ENCODE measurements at regions not wholly inside any gene's neighbourhood (a gene's known extent, or its start where the extent isn't known, plus 50 kb on each side); places are given as distances from the start of the nearest gene placed in this dataset.

GRCh38 chr3:28012830-28013229 lies 228.6 kb upstream of the CMC1 start:
- no peak for TF ChIP-seq CTCF (IDR thresholded peaks at IDR 0.05)
- no peak for TF ChIP-seq POLR2AphosphoS5 (IDR thresholded peaks at IDR 0.05)
- no peak for TF ChIP-seq POLR2A (IDR thresholded peaks at IDR 0.05)

GRCh38 chr3:28013864-28014473 lies 227.4 kb upstream of the CMC1 start:
- intact Hi-C loops (cut with DNase I) = no loop called here
- 83% methylated on average over 6 of the region's 6 CpGs for WGBS

More at GRCh38 chr3:28012830-28013229, 228.6 kb upstream of the CMC1 start:
- H3K36me3 ChIP-seq = no peaks in the 10 kb centered on the region
- H3K27me3 ChIP-seq (replicated peaks; ENCODE audit: insufficient read depth) = no peaks in the 10 kb centered on the region
- no peak overlapping the region for H3K27ac ChIP-seq
- no peak for DNase-seq (ENCODE audit: low spot score)
- intact Hi-C loops (cut with DNase I) = no loop called here
- H3K4me3 ChIP-seq = no peak overlapping the region
- H3K4me1 ChIP-seq (replicated peaks) = no peaks in the 10 kb centered on the region
- H3K9me3 ChIP-seq = no peaks in the 10 kb centered on the region

GRCh38 chr3:28018925-28019718 lies 222.3 kb upstream of the CMC1 start:
- intact Hi-C loops (cut with DNase I) = no loop called here
- H3K9me3 ChIP-seq = no peaks in the 10 kb centered on the region
- no peak overlapping the region for H3K27ac ChIP-seq
- TF ChIP-seq CTCF (IDR thresholded peaks at IDR 0.05) (no peak), POLR2A (IDR thresholded peaks at IDR 0.05) (no peak), POLR2AphosphoS5 (IDR thresholded peaks at IDR 0.05) (no peak)
- H3K27me3 ChIP-seq (replicated peaks; ENCODE audit: insufficient read depth) = no peaks in the 10 kb centered on the region
- no peak for DNase-seq (ENCODE audit: low spot score)
- H3K36me3 ChIP-seq = no peaks in the 10 kb centered on the region
- H3K4me3 ChIP-seq = no peak overlapping the region
- H3K4me1 ChIP-seq (replicated peaks) = no peaks in the 10 kb centered on the region
- WGBS = 72% methylated on average over 11 of the region's 11 CpGs

More at GRCh38 chr3:28013864-28014473, 227.4 kb upstream of the CMC1 start:
- Histone ChIP-seq H3K36me3 (no peaks in the 10 kb centered on the region), H3K27ac (no peak overlapping the region), H3K9me3 (no peaks in the 10 kb centered on the region), H3K27me3 (replicated peaks; ENCODE audit: insufficient read depth) (no peaks in the 10 kb centered on the region), H3K4me3 (no peak overlapping the region), H3K4me1 (replicated peaks) (no peaks in the 10 kb centered on the region)
- no peak for DNase-seq (ENCODE audit: low spot score)
- TF ChIP-seq POLR2AphosphoS5 (IDR thresholded peaks at IDR 0.05) (no peak), CTCF (IDR thresholded peaks at IDR 0.05) (no peak)

- Histone ChIP-seq H3K4me3 (no peak overlapping the region), H3K36me3 (no peaks in the 10 kb centered on the region), H3K9me3 (no peaks in the 10 kb centered on the region), H3K4me1 (replicated peaks) (no peaks in the 10 kb centered on the region), H3K27ac (no peak overlapping the region), H3K27me3 (replicated peaks; ENCODE audit: insufficient read depth) (no peaks in the 10 kb centered on the region)
- no peak for DNase-seq (ENCODE audit: low spot score)
- intact Hi-C loops (cut with DNase I) = no loop called here
- TF ChIP-seq CTCF (IDR thresholded peaks at IDR 0.05) (no peak), POLR2A (IDR thresholded peaks at IDR 0.05) (no peak), POLR2AphosphoS5 (IDR thresholded peaks at IDR 0.05) (no peak)
These were observed 221.7 kb upstream of the CMC1 start for GRCh38 chr3:28019740-28020139.

- no peak overlapping the region for H3K4me3 ChIP-seq
- 54% methylated on average over 3 of the region's 3 CpGs for WGBS
- intact Hi-C loops (cut with DNase I) = no loop called here
These were observed 218.5 kb upstream of the CMC1 start for GRCh38 chr3:28022916-28023315.

More at GRCh38 chr3:28022916-28023315, 218.5 kb upstream of the CMC1 start:
- TF ChIP-seq POLR2A (IDR thresholded peaks at IDR 0.05) (no peak), POLR2AphosphoS5 (IDR thresholded peaks at IDR 0.05) (no peak), CTCF (IDR thresholded peaks at IDR 0.05) (no peak)
- H3K36me3 ChIP-seq = no peaks in the 10 kb centered on the region
- H3K4me1 ChIP-seq (replicated peaks) = no peaks in the 10 kb centered on the region
- no peaks in the 10 kb centered on the region for H3K27me3 ChIP-seq (replicated peaks; ENCODE audit: insufficient read depth)
- H3K9me3 ChIP-seq = no peaks in the 10 kb centered on the region
- no peak for DNase-seq (ENCODE audit: low spot score)
- no peak overlapping the region for H3K27ac ChIP-seq

Data from prostate gland (tissue), 2 donors.